GM23248 (cell line): ENCODE measurements at regions not wholly inside any gene's neighbourhood (a gene's known extent, or its start where the extent isn't known, plus 50 kb on each side); places are given as distances from the start of the nearest gene placed in this dataset.

Experiments
- DNase-seq: peaks from one replicate; pipeline ENCODE4 v3.0.0-alpha.2; 2015
- H2AFZ ChIP-seq: fragments of 200-600 bp; sonication (generic); 2 replicates; pipeline ENCODE4 v1.6.1; 2016; ENCODE audit warnings: antibody characterized with exemption
- H3F3A ChIP-seq: fragments of 200-600 bp; sonication (generic); 2 replicates; pipeline ENCODE4 v1.6.1; 2016; ENCODE audit warnings: mild to moderate bottlenecking, antibody characterized with exemption, mixed run types; ENCODE audit not compliant: insufficient read depth
- H3K27ac ChIP-seq: fragments of 200-600 bp; sonication (generic); 2 replicates; pipeline ENCODE4 v1.5.1; 2016; ENCODE audit warnings: mild to moderate bottlenecking
- H3K27me3 ChIP-seq: fragments of 200-600 bp; sonication (generic); replicated peaks from 2 replicates; pipeline ENCODE4 v1.6.1; 2016; ENCODE audit warnings: mild to moderate bottlenecking; ENCODE audit not compliant: insufficient read depth
- H3K36me3 ChIP-seq: fragments of 200-600 bp; sonication (generic); 2 replicates; pipeline ENCODE4 v1.6.1; 2016; ENCODE audit warnings: low read depth, mild to moderate bottlenecking
- H3K4me1 ChIP-seq: fragments of 200-600 bp; sonication (generic); 2 replicates; pipeline ENCODE4 v1.6.1; 2016; ENCODE audit warnings: mild to moderate bottlenecking; ENCODE audit not compliant: insufficient read depth
- H3K4me2 ChIP-seq: fragments of 200-600 bp; sonication (generic); one replicate; pipeline ENCODE4 v1.6.1; 2016; ENCODE audit warnings: mild to moderate bottlenecking; ENCODE audit not compliant: unreplicated experiment
- H3K4me3 ChIP-seq: fragments of 200-600 bp; sonication (generic); 2 replicates; pipeline ENCODE4 v1.5.1; 2016; ENCODE audit warnings: mild to moderate bottlenecking
- H3K79me2 ChIP-seq: fragments of 200-600 bp; sonication (generic); 2 replicates; pipeline ENCODE4 v1.6.1; 2016; ENCODE audit warnings: mild to moderate bottlenecking; ENCODE audit not compliant: insufficient read depth
- H3K9ac ChIP-seq: fragments of 200-600 bp; sonication (generic); 2 replicates; pipeline ENCODE4 v1.6.1; 2016; ENCODE audit warnings: mild to moderate bottlenecking
- H3K9me2 ChIP-seq: fragments of 200-600 bp; sonication (generic); 2 replicates; pipeline ENCODE4 v1.6.1; 2016; ENCODE audit warnings: mixed run types, mild to moderate bottlenecking, moderate library complexity; ENCODE audit not compliant: insufficient read depth
- H3K9me3 ChIP-seq: fragments of 200-600 bp; sonication (generic); one replicate; pipeline ENCODE4 v1.6.1; 2017; ENCODE audit warnings: low read depth
- H4K20me1 ChIP-seq: fragments of 200-600 bp; sonication (generic); 2 replicates; pipeline ENCODE4 v1.6.0; 2016; ENCODE audit not compliant: insufficient read depth
- EZH2 ChIP-seq: fragments of 200-600 bp; sonication (generic); IDR thresholded peaks from 2 replicates; pipeline ENCODE4 v1.6.1; 2018; ENCODE audit warnings: antibody characterized with exemption, mild to moderate bottlenecking; ENCODE audit not compliant: insufficient read depth, poor library complexity, severe bottlenecking
- EZH2phosphoT487 ChIP-seq: fragments of 200-600 bp; sonication (generic); IDR thresholded peaks from 2 replicates; pipeline ENCODE4 v1.6.1; 2018; ENCODE audit warnings: antibody characterized with exemption, moderate library complexity, mild to moderate bottlenecking, low read depth; ENCODE audit not compliant: insufficient read depth
- WGBS, 2 experiments: methylation state at CpG; one replicate each; pipeline ENCODE4 v1.1.6; 2015 to 2017; ENCODE audit warnings: low lambda C conversion rate in 2 of 2, low coverage in 1 of 2; ENCODE audit errors: missing lambda C conversion rate in 2 of 2; 5-methylcytosine and 5-hydroxymethylcytosine counted together
- in situ Hi-C: fragments of 300-500 bp; cut with MboI; formaldehyde crosslinking; loops from 2 replicates; pipeline ENCODE4 v1.15.0; 2020

GRCh38 chr16:56108724-56109123 is 82.6 kb upstream of the GNAO1 start:
- in situ Hi-C loops: no loop called here
- WGBS, 2 experiments: 25 to 27% methylated on average over 4 of the region's 4 CpGs
- no peak overlapping the region for H2AFZ ChIP-seq

GRCh38 chr16:56108056-56108471 is 83.2 kb upstream of the GNAO1 start:
- in situ Hi-C loops: no loop called here
- no peaks in the 10 kb centered on the region for H4K20me1 ChIP-seq

More at GRCh38 chr16:56108724-56109123, 82.6 kb upstream of the GNAO1 start:
- Histone ChIP-seq H4K20me1 (no peaks in the 10 kb centered on the region), H3K9me3 (no peaks in the 10 kb centered on the region), H3F3A (no peaks in the 10 kb centered on the region), H3K4me3 (no peak overlapping the region), H3K4me1 (no peaks in the 10 kb centered on the region), H3K79me2 (no peaks in the 10 kb centered on the region), H3K9ac (no peak overlapping the region), H3K27ac (no peak overlapping the region), H3K9me2 (no peaks in the 10 kb centered on the region), H3K4me2 (no peak overlapping the region), H3K36me3 (no peaks in the 10 kb centered on the region), H3K27me3 (no peaks in the 10 kb centered on the region)
- DNase-seq: no peak
- TF ChIP-seq EZH2phosphoT487 (no peak), EZH2 (no peak)

GRCh38 chr16:56106527-56106926 is 84.8 kb upstream of the GNAO1 start:
- no peaks in the 10 kb centered on the region for H3K9me2 ChIP-seq
- no peaks in the 10 kb centered on the region for H4K20me1 ChIP-seq
- H3K27me3 ChIP-seq: no peaks in the 10 kb centered on the region
- no peak overlapping the region for H3K27ac ChIP-seq
- no peaks in the 10 kb centered on the region for H3K79me2 ChIP-seq
- in situ Hi-C loops: no loop called here
- no peak for DNase-seq
- WGBS, 2 experiments: 43 to 50% methylated on average over 6 of the region's 6 CpGs
- H3F3A ChIP-seq: no peaks in the 10 kb centered on the region
- H3K9me3 ChIP-seq: no peaks in the 10 kb centered on the region
- H2AFZ ChIP-seq: no peak overlapping the region
- H3K4me3 ChIP-seq: no peak overlapping the region
- H3K4me1 ChIP-seq: no peaks in the 10 kb centered on the region
- H3K9ac ChIP-seq: no peak overlapping the region
- H3K36me3 ChIP-seq: no peaks in the 10 kb centered on the region
- no peak for TF ChIP-seq EZH2
- no peak for TF ChIP-seq EZH2phosphoT487
- H3K4me2 ChIP-seq: no peak overlapping the region

More at GRCh38 chr16:56108056-56108471, 83.2 kb upstream of the GNAO1 start:
- H3K27ac ChIP-seq: no peak overlapping the region
- H3K4me3 ChIP-seq: no peak overlapping the region
- no peaks in the 10 kb centered on the region for H3K27me3 ChIP-seq
- no peaks in the 10 kb centered on the region for H3F3A ChIP-seq
- no peaks in the 10 kb centered on the region for H3K79me2 ChIP-seq
- no peak overlapping the region for H2AFZ ChIP-seq
- no peaks in the 10 kb centered on the region for H3K4me1 ChIP-seq
- no peak overlapping the region for H3K9ac ChIP-seq
- TF ChIP-seq EZH2phosphoT487 (no peak), EZH2 (no peak)
- H3K9me3 ChIP-seq: no peaks in the 10 kb centered on the region
- H3K4me2 ChIP-seq: no peak overlapping the region
- no peaks in the 10 kb centered on the region for H3K36me3 ChIP-seq
- no peaks in the 10 kb centered on the region for H3K9me2 ChIP-seq
- WGBS, 2 experiments: 0 to 3% methylated on average over 2 of the region's 2 CpGs
- no peak for DNase-seq

- H3K9me2 ChIP-seq: no peaks in the 10 kb centered on the region
- no peaks in the 10 kb centered on the region for H3K36me3 ChIP-seq
- H3F3A ChIP-seq: no peaks in the 10 kb centered on the region
- no peaks in the 10 kb centered on the region for H3K27me3 ChIP-seq
- WGBS, 2 experiments: 32% methylated on average over 3 of the region's 3 CpGs
- DNase-seq: no peak
- no peak overlapping the region for H3K27ac ChIP-seq
- H3K4me3 ChIP-seq: no peak overlapping the region
- TF ChIP-seq EZH2 (no peak), EZH2phosphoT487 (no peak)
- in situ Hi-C loops: no loop called here
- no peak overlapping the region for H3K9ac ChIP-seq
- H2AFZ ChIP-seq: no peak overlapping the region
- no peaks in the 10 kb centered on the region for H4K20me1 ChIP-seq
- H3K79me2 ChIP-seq: no peaks in the 10 kb centered on the region
- no peaks in the 10 kb centered on the region for H3K9me3 ChIP-seq
- no peak overlapping the region for H3K4me2 ChIP-seq
- H3K4me1 ChIP-seq: no peaks in the 10 kb centered on the region
These were observed 88.4 kb upstream of the GNAO1 start for GRCh38 chr16:56102906-56103305.

- no peaks in the 10 kb centered on the region for H3K79me2 ChIP-seq
- H3K27me3 ChIP-seq: no peaks in the 10 kb centered on the region
- H3F3A ChIP-seq: no peaks in the 10 kb centered on the region
- H3K9me3 ChIP-seq: no peaks in the 10 kb centered on the region
- H3K4me1 ChIP-seq: no peaks in the 10 kb centered on the region
- in situ Hi-C loops: no loop called here
- 2 to 4% methylated on average over 13 of the region's 13 CpGs for WGBS, 2 experiments
- no peak overlapping the region for H2AFZ ChIP-seq
- TF ChIP-seq EZH2phosphoT487: no peak
- no peak for TF ChIP-seq EZH2
- no peaks in the 10 kb centered on the region for H3K36me3 ChIP-seq
- H3K9me2 ChIP-seq: no peaks in the 10 kb centered on the region
- H3K4me3 ChIP-seq: no peak overlapping the region
- H4K20me1 ChIP-seq: no peaks in the 10 kb centered on the region
- H3K4me2 ChIP-seq: no peak overlapping the region
- H3K27ac ChIP-seq: no peak overlapping the region
- DNase-seq: peak; percentile 20
- no peak overlapping the region for H3K9ac ChIP-seq
These were observed 89.1 kb upstream of the GNAO1 start for GRCh38 chr16:56102183-56102686.
